PC-9 (cell line): ENCODE measurements at regions not wholly inside any gene's neighbourhood (a gene's known extent, or its start where the extent isn't known, plus 50 kb on each side); places are given as distances from the start of the nearest gene placed in this dataset.

Experiments
- BruUV-seq: library from RNA; stranded (reverse); fragments of 400-500 nt; replicated peaks from 2 replicates; lab custom pipeline; 2021; lab: Mats Ljungman, UMichigan
- CTCF ChIA-PET: fragments of 300-600 bp; sonication (Branson Sonifier 250); formaldehyde crosslinking; loops from one replicate; lab custom pipeline; 2022; ENCODE audit warnings: antibody characterized with exemption; lab: Charles Lee
- POLR2A ChIA-PET: fragments of 300-600 bp; sonication (Branson Sonifier 250); formaldehyde crosslinking; loops from one replicate; lab custom pipeline; 2022; ENCODE audit warnings: antibody characterized with exemption; ENCODE audit not compliant: unreplicated experiment; lab: Charles Lee
- DNase-seq, 2 experiments: peaks; one replicate each; pipeline versions ENCODE4 v3.0.0 to v3.0.0-alpha.2; 2015 to 2022; ENCODE audit warnings: mixed read lengths in 1 of 2
- H2AFZ ChIP-seq: fragments of 200-600 bp; sonication (generic); 2 replicates; pipeline ENCODE4 v1.8.1; 2017; ENCODE audit warnings: antibody characterized with exemption
- H3F3A ChIP-seq: fragments of 200-600 bp; sonication (generic); 2 replicates; pipeline ENCODE4 v1.8.1; 2017; ENCODE audit warnings: antibody characterized with exemption, mild to moderate bottlenecking, low read depth; ENCODE audit not compliant: insufficient read depth
- H3K27ac ChIP-seq: fragments of 200-600 bp; sonication (generic); 2 replicates; pipeline ENCODE4 v1.6.1; 2016; ENCODE audit warnings: mixed run types
- H3K27me3 ChIP-seq: fragments of 200-600 bp; sonication (generic); 2 replicates; pipeline ENCODE4 v1.6.1; 2016; ENCODE audit warnings: low read depth, mixed run types; ENCODE audit not compliant: insufficient read depth
- H3K36me3 ChIP-seq: fragments of 200-600 bp; sonication (generic); 2 replicates; pipeline ENCODE4 v1.6.1; 2016; ENCODE audit warnings: low read depth, mixed run types
- H3K4me1 ChIP-seq: fragments of 200-600 bp; sonication (generic); replicated peaks from 2 replicates; pipeline ENCODE4 v1.6.1; 2016; ENCODE audit warnings: mixed run types; ENCODE audit not compliant: insufficient read depth
- H3K4me2 ChIP-seq: fragments of 200-600 bp; sonication (generic); 2 replicates; pipeline ENCODE4 v1.6.1; 2017; ENCODE audit warnings: mixed run types
- H3K4me3 ChIP-seq: fragments of 200-600 bp; sonication (generic); 2 replicates; pipeline ENCODE4 v1.6.1; 2016; ENCODE audit warnings: mixed run types
- H3K79me2 ChIP-seq: fragments of 200-600 bp; sonication (generic); 2 replicates; pipeline ENCODE4 v1.6.1; 2017; ENCODE audit warnings: low read depth, mixed run types
- H3K9me2 ChIP-seq: fragments of 200-600 bp; sonication (generic); 2 replicates; pipeline ENCODE4 v1.8.1; 2017; ENCODE audit warnings: mild to moderate bottlenecking; ENCODE audit not compliant: insufficient read depth
- H3K9me3 ChIP-seq: fragments of 200-600 bp; sonication (generic); 2 replicates; pipeline ENCODE4 v1.8.1; 2016; ENCODE audit warnings: low read depth; ENCODE audit not compliant: insufficient read depth
- H4K20me1 ChIP-seq: fragments of 200-600 bp; sonication (generic); 2 replicates; pipeline ENCODE4 v1.8.1; 2017; ENCODE audit not compliant: insufficient read depth
- EZH2 ChIP-seq: fragments of 200-600 bp; sonication (generic); IDR thresholded peaks from 2 replicates; pipeline ENCODE4 v1.8.0; 2017; ENCODE audit warnings: antibody characterized with exemption, low read depth
- intact Hi-C: fragments of 100-400 bp; cut with micrococcal nuclease; formaldehyde crosslinking; loops from one replicate; pipeline ENCODE4 v1.10.0; 2022; ENCODE audit not compliant: unreplicated experiment
- TF ChIP-seq, protein P1 (sequence below): fragments of 200-600 bp; sonication (generic); conservative IDR thresholded peaks from 2 replicates; pipeline ENCODE4 v1.6.1; 2017; ENCODE audit warnings: mixed run types, antibody characterized with exemption, mild to moderate bottlenecking, moderate library complexity

DNA sequence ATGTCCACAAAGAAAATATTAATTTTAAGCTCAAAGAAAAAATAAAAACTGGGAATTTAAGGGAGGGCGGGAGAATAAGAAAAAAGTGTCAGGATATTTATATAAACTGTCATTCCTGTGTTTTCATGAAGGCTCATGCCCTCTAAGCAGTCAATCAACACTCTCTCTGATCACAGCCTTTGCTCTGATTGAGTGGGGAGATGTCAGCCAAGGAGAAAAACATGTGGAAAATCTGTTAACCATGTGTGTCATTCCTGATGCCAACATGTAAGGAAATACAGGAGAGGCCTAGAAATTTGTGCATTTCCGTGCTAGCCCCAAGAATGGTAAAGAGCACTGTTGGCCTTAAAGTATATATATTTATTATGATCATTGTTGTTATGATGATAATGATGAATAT is 137.9 kb upstream of the IRX5 start:
- intact Hi-C loops: no loop called here

DNA sequence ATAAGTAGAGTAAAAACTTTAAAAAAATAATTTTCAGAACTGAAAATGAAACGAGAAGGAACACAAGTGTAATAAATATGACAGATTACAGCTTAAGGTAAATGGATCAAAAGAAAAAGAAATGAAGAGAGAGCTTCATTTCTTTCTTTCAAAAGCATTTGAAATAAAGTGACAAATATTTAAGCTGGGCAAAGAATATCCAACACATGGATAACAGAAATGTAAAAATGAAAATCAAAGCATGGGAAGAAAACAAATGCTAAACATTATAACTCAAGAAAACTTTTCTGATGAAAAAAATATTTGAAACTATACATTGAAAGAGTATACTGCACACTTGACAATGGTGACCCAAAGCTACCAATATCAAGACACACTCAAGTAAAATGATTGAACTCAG is 143.6 kb upstream of the IRX5 start:
- Histone ChIP-seq H3K27ac (no peak overlapping the region), H3K36me3 (no peaks in the 10 kb centered on the region), H3F3A (no peaks in the 10 kb centered on the region), H3K9me3 (peaks cover 5% of the 10 kb centered on the region; the same call in 1 of the 2 replicates), H3K4me2 (no peak overlapping the region), H4K20me1 (no peaks in the 10 kb centered on the region), H3K4me3 (no peak overlapping the region), H3K79me2 (no peaks in the 10 kb centered on the region), H3K27me3 (no peaks in the 10 kb centered on the region), H3K4me1 (no peaks in the 10 kb centered on the region), H3K9me2 (no peaks in the 10 kb centered on the region), H2AFZ (no peak overlapping the region)
- CTCF ChIA-PET: no interaction called here
- intact Hi-C loops: no loop called here
- TF ChIP-seq, protein P1, sequence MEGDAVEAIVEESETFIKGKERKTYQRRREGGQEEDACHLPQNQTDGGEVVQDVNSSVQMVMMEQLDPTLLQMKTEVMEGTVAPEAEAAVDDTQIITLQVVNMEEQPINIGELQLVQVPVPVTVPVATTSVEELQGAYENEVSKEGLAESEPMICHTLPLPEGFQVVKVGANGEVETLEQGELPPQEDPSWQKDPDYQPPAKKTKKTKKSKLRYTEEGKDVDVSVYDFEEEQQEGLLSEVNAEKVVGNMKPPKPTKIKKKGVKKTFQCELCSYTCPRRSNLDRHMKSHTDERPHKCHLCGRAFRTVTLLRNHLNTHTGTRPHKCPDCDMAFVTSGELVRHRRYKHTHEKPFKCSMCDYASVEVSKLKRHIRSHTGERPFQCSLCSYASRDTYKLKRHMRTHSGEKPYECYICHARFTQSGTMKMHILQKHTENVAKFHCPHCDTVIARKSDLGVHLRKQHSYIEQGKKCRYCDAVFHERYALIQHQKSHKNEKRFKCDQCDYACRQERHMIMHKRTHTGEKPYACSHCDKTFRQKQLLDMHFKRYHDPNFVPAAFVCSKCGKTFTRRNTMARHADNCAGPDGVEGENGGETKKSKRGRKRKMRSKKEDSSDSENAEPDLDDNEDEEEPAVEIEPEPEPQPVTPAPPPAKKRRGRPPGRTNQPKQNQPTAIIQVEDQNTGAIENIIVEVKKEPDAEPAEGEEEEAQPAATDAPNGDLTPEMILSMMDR: no peak
- TF ChIP-seq EZH2: no peak
- no TSS peak for BruUV-seq
- POLR2A ChIA-PET: interaction anchor here (0.6 kb wide), 1 partner anchor 1451 kb away, joined by 6 read pairs; no protein-coding TSS in a partner anchor
- no peak for DNase-seq

More for the DNA sequence above, 137.9 kb upstream of the IRX5 start:
- Histone ChIP-seq H4K20me1 (no peaks in the 10 kb centered on the region), H3K36me3 (no peaks in the 10 kb centered on the region), H3K4me2 (no peak overlapping the region), H3K27me3 (no peaks in the 10 kb centered on the region), H3F3A (no peaks in the 10 kb centered on the region), H3K9me2 (no peaks in the 10 kb centered on the region), H3K9me3 (no peaks in the 10 kb centered on the region; the same call in 1 of the 2 replicates), H3K27ac (no peak overlapping the region), H3K4me3 (no peak overlapping the region), H3K4me1 (no peaks in the 10 kb centered on the region), H2AFZ (no peak overlapping the region), H3K79me2 (no peaks in the 10 kb centered on the region)
- TF ChIP-seq, protein P1: no peak
- TF ChIP-seq EZH2: no peak
- no TSS peak for BruUV-seq
- CTCF ChIA-PET: no interaction called here
- POLR2A ChIA-PET: no interaction called here
- DNase-seq: no peak

GRCh38 chr16:54783980-54784379 is 146.7 kb upstream of the IRX5 start:
- H3F3A ChIP-seq: no peaks in the 10 kb centered on the region
- no peak overlapping the region for H3K27ac ChIP-seq
- H3K4me3 ChIP-seq: no peak overlapping the region
- H3K4me2 ChIP-seq: no peak overlapping the region
- TF ChIP-seq, protein P1: no peak
- TF ChIP-seq EZH2: no peak
- peaks cover 5% of the 10 kb centered on the region; the same call in 1 of the 2 replicates for H3K9me3 ChIP-seq
- H3K4me1 ChIP-seq: no peaks in the 10 kb centered on the region
- intact Hi-C loops: no loop called here
- ChIA-PET CTCF (no interaction called here), POLR2A (no interaction called here)
- H2AFZ ChIP-seq: no peak overlapping the region
- H3K27me3 ChIP-seq: no peaks in the 10 kb centered on the region
- no peaks in the 10 kb centered on the region for H3K9me2 ChIP-seq
- no peaks in the 10 kb centered on the region for H4K20me1 ChIP-seq
- no peaks in the 10 kb centered on the region for H3K79me2 ChIP-seq
- no TSS peak for BruUV-seq
- no peak for DNase-seq
- no peaks in the 10 kb centered on the region for H3K36me3 ChIP-seq
